ENCODE measurements at regions not wholly inside any gene's neighbourhood (a gene's known extent, or its start where the extent isn't known, plus 50 kb on each side); places are given as distances from the start of the nearest gene placed in this dataset.

DNA sequence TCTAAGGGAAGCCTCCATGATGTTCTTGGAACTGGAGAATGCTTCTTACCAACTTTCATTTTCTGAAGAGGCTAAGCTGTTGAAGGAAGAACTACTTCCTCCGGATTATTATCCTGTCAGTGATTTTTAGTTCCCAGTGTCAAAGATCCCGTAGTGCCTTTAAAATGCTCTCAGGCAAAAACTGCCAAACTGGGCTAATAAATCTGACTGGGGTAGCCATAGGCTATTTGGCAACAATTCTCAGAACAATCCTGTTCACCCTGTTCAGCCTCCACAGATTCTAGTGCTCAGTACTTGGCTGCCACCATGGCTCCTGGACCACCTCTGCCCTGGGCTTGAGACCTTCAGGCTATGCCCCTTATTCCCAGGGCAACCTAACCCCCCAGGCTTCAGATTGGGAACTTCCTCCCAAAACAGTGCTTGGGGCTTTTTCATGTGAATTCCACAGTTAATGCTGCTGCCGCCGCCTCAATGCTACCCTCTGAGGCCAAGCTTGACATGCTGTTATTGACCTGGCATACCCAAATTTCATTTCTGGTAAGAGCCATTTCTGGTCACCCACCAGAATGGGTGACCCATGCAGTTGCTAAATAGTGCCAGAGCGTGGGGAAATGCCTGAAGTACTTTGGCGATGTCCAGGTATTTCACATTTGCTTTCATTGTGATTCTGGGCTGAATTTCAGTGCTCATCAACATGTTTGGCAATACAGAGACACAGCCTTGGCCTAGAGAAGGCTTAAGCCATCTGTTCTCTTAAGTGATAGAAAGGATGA is 110.0 kb upstream of the ARHGAP5 start:
- DNase-seq: no peak

DNA sequence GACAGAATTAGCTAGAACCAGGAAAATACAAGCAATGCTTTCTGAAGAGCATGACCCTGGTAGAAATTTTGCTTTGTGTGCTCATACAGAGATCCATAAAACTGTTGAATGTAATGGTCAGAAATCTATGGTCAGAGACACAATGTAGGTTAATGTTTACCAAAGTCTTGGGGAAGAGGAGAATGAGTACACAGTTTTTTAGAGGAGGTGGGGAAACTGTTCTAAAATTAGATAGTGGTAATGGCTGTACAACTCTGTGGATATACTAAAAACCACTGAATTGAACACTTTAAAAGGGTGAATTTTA is 109.5 kb upstream of the ARHGAP5 start:
- no peak for DNase-seq

DNA sequence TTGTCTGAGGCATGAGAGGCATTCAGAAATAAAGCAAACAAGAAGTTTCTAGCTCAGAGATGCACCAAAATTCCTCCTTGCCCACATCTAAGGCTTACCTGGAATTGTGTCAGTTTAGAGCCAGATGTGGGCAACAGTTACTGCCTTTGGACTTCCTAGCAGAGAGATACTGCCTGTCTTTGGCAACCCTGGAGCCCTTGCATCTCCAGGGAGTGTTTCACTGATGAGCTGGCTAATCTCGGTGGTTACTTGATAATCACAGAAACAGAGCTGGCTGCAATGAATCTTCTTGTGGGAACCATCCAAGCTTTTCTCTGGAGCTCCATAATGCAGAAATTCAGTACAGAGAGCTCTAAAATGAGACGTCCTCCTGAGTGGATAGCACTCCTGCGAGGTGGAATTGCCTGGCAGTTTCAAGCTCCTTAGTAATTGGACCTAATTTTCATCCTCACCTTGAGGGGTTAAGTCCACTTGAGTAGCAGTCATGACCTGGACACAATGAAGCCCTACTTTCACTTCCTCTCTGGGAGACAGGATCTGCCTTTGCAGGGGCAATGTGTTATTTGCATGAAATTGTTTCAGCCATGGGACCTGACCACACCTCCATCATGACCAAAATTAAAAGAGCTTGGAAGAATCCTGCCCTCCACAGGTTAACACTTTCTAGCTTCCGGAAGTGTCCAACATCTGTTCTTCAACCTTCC is 108.8 kb upstream of the ARHGAP5 start:
- no peak for DNase-seq

DNA sequence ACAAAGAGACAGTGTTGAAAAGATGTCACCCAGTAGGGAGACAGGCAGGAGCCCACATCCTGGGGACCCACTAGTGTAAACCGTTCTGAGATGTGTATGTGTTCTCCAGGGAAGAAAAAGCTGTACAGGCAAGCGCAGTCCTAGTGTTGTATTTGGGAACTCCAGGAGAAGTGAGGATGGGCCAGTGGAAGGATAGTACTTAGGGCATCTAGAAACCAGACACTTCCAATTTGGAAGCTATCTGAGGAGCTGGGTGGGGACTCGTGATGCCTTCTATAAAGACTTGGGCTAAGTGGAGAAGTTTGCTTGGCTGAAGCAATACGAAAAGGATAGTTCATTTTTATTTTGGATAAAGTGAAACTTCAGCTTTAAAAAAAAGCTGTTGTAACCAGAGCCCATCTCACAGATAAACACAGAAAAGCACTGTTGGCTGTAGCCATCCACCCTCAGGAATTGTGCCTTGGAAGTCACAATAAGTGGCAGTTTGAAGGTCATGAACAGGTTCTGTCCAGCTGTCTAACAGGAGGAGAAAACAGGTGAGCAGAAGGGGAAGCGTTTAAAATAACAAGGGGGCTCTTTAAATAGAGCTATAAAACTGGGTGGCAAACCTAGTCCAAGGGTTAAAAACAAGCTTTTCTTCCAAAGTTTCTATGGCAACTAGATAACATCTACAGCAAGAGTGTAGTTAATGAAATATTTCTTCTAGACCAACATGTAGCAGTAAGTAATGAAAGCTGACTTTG is 108.0 kb upstream of the ARHGAP5 start:
- DNase-seq: no peak

DNA sequence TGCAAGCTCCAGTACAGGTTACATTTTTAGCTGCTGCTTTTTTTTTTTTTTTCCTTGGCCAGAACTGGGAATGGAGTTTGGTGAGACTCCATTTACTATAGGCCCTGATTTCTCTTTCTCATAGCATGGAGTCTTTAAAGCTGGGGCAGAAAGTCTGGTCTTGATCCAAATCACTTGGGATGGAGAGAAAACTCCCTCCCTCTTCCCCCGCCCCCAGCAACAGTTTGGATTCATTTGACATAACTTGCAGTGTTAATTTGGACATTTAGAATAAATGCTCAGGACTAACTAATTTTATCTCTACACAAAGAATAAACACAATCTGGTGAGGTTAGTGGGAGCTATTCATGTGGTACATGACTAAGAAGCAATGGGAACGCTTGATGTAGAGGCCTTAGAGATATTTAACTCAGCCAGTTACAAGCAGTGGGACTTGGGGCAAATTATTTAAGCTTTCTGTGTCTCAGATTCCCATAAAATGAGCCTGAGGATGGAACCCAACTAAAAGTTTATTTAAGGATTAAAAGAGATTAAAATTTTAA is 107.3 kb upstream of the ARHGAP5 start:
- DNase-seq: no peak

DNA sequence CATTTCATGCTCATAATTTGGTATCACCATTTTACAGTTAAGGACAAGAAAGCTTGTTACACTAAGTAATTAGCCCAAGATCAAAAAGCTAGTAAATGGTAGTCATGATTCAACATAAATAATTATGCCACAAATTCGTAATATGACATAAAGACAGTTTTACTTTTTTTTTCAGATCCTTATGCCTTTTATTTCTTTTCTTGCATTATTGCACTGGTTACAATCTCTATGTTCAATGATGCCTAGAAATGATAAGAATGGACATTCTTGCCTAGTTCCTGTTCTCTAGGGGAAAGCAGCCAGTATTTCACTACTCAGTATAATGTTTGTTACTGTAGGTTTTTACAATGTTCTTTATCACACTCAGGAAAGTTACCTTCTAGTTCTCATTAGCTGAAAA is 106.4 kb upstream of the ARHGAP5 start:
- DNase-seq: no peak

- DNase-seq: no peak
These were observed 105.5 kb upstream of the ARHGAP5 start for GRCh38 chr14:31971612-31972011.

DNA sequence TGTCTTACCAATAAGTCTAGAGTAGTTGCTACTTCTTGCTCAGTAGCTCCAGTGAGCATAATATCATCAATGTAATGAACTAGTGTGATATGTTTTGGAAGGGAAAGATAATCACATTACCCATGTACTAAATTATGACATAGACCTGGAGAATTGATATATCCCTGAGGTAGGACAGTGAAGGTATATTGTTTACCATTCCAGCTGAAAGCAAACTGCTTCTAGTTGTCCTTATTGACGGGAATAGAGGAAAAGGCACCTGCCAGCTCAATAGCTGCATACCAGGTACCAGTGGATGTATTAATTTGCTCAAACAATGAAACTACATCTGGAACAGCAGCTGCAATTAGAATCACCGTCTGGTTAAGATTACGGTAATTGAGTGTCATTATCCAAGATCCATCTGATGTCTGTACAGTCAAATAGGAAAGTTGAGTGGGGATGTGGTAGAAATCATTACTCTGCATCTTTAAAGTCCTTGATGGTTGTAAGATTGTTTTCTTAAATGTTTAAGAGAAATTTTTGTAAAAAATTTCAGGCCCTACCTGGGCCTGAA is 100.0 kb upstream of the ARHGAP5 start:
- no peak for DNase-seq

GRCh38 chr14:31978423-31978822 is 98.7 kb upstream of the ARHGAP5 start:
- no peak for DNase-seq

DNA sequence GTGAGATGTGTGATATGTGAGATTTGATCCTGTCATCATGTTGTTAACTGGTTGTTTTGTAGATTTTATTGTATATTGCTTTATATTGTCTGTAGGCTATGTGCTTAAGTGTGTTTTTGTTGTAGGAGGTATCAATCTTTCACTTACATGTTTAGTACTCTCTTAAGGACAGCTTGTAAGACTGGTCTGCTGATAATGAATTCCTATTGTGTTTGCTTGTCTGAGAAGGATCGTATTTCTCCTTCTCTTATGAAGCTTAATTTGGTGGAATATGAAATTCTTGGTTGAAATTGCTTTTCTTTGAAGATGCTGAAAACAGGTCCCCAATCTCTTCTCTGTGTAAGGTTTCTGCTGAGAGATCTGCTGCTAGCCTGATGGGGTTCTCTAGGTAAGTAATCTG is 94.5 kb upstream of the ARHGAP5 start:
- no peak for DNase-seq

DNA sequence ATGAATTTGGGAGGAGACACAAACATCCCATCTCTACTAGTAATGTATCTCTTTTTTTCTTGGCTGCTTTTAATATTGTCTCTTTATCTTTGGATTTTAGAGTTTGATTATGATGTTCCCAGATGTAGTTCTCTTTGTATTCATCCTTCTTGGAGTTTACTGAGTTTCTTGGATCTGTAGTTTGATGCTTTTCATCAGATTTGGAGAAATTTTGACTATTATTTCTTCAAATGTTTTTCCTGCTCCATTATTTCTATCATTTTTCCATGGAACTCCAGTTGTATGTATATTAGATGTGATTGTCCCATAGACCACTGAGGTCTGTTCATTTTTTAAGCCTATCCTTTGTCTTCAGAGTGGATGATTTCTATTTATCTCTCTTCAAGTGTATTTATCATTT is 90.7 kb upstream of the ARHGAP5 start:
- no peak for DNase-seq

- DNase-seq: no peak
These were observed 89.4 kb upstream of the ARHGAP5 start for GRCh38 chr14:31987721-31988120.

- no peak for DNase-seq
These were observed 88.9 kb upstream of the ARHGAP5 start for GRCh38 chr14:31988244-31988643.

- DNase-seq: no peak
These were observed 86.8 kb upstream of the ARHGAP5 start for GRCh38 chr14:31990183-31990857.

DNA sequence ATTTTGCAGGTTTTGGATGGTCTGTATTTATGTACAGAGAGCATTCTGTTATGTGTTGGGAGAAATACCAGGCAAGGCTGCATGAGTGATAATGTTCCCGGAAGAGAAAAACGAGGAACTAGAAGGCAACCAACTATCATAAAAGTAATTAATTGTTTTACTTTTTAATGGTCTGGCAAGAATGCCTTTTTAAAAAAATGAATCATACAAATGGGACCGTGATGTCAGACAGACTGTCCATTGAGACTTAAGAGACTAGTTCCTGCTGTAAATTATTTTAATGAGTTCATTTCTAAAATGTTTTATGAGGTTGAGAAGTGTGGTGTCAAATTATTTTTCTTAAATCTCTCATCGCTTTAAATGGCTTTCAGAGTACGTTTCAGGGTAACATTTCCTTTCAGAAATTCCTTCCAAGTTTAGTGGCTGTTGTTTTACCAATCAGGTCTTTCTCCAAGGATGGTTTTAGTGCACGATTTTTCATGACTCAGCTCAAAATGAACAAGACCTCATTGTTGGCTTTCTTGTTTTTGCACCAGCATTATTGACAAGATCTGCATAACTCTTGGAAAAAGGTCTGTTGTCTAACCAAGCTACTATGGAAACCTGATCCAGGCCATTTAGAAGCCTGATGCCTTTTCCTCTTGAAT is 86.1 kb upstream of the ARHGAP5 start:
- no peak for DNase-seq

- DNase-seq: no peak
These were observed 85.1 kb upstream of the ARHGAP5 start for GRCh38 chr14:31992011-31992447.

DNA sequence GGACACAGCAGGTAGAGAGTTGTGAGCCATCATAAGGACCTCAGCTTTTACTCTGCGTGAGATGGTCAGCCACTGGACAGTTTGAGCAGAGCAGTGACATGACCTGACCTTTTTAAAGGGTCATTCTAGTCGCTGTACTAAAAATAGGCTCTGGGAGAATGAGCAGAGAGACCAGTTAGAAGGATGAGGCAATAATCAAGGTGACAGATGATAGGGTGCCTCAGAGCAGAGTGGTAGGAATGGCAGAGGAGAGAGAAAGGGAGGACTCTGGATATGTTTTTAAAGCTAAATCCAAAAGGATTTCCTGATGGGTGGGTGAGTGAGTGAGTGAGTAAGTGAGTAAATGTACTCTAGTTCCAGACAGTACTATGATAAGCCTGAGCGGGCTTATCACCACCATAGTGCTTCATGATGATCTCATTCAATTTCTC is 83.6 kb upstream of the ARHGAP5 start:
- DNase-seq: no peak

GRCh38 chr14:31994391-31995033 is 82.6 kb upstream of the ARHGAP5 start:
- DNase-seq: no peak

GRCh38 chr14:32003585-32003984 is 73.5 kb upstream of the ARHGAP5 start:
- no peak for DNase-seq

GRCh38 chr14:32004300-32004699 is 72.8 kb upstream of the ARHGAP5 start:
- DNase-seq: no peak

DNA sequence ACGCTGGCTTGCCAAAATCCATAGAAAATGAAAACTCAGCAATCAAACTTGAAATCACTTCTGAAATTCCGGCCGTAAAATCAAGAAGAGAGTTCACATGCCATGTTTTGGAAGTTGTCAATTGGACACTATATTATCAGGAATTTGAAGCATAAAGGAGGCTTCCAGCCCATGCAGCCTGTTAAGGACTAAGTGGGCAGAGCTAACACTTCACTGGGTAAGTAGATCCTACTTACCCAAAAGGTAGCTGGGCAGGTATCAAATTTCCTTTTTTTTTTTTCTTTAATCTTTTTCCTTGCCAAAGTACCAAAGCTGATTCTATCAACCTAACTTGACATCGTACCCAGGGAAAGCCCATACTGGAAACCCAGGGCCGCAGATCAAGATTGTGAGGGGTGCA is 71.5 kb upstream of the ARHGAP5 start:
- no peak for DNase-seq
